Mesothelial cell of epicardium (in vitro differentiated cells): ENCODE measurements at regions not wholly inside any gene's neighbourhood (a gene's known extent, or its start where the extent isn't known, plus 50 kb on each side); places are given as distances from the start of the nearest gene placed in this dataset.

Experiments
- DNase-seq, 2 experiments: peaks; one replicate each; pipeline ENCODE4 v3.0.0; 2021; ENCODE audit warnings: low spot score in 2 of 2; ENCODE audit not compliant: unreplicated experiment in 2 of 2
- H3K27ac Mint-ChIP-seq: 2 replicates; pipeline ENCODE4 v1.8.0; 2021; ENCODE audit warnings: mixed read lengths
- H3K27me3 Mint-ChIP-seq: 2 replicates; pipeline ENCODE4 v1.8.0; 2021; ENCODE audit warnings: low read depth, mixed read lengths
- H3K36me3 Mint-ChIP-seq: 2 replicates; pipeline ENCODE4 v1.8.0; 2021; ENCODE audit warnings: mixed read lengths
- H3K4me1 Mint-ChIP-seq: 2 replicates; pipeline ENCODE4 v1.8.0; 2021; ENCODE audit warnings: mixed read lengths
- H3K4me3 Mint-ChIP-seq: 2 replicates; pipeline ENCODE4 v1.8.0; 2021; ENCODE audit warnings: mild to moderate bottlenecking, moderate library complexity, mixed read lengths
- H3K9me3 Mint-ChIP-seq: 2 replicates; pipeline ENCODE4 v1.8.0; 2021; ENCODE audit warnings: mixed read lengths
- TF ChIP-seq, protein P1 (sequence below): fragments of 200-600 bp; sonication (generic); IDR thresholded peaks from one replicate; pipeline ENCODE4 v1.5.0; 2021; ENCODE audit warnings: antibody characterized with exemption; ENCODE audit not compliant: unreplicated experiment

DNA sequence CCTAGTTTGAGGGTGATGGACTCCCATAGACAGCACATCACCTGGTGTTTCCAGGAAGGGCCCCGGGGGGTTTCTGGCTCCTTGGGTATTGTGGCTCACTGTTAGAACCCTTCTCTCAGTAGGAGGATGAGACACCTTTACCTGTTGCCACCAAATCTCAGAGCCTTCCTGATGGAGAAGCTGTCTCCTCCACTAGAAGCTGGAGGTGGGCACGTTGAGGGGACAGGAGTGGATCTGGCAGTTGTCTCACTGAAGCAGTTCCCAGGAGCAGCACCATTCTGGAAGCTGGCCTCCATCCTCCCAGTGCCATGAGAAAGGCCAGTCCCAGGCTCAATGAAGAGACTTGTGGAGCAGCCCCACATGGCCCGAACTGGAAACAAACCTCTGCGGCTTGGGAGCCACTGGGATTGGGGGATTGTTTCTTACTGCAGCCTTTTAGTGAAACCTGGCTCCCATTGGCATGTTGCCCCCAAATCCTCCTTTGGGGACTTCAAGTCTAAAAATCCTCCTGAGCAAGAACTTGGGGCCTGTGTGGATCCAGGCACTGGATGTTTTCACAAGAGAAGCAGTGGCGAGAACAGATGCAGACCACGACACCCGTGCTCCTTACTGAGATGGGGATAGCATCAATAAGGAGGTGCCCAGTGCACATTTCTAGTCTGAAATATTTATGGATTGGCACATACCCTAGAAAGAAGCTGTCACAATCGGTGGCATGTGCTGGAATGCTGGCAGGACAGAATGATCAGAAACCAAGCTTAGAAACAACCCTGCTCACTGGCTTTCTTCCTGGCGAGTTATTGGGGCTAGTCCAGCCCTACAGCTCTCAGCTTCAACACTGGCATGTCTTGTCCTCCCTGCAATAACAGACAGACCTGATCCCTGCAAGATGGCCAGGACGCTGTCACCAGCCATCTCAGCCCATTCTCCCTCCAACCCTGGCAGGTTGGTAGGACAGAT lies 223.7 kb upstream of the AJAP1 start:
- Mint-ChIP-seq H3K9me3 (peaks cover 12% of the 10 kb centered on the region), H3K4me3 (no peak overlapping the region), H3K27ac (no peak overlapping the region), H3K4me1 (no peaks in the 10 kb centered on the region), H3K36me3 (no peaks in the 10 kb centered on the region), H3K27me3 (no peaks in the 10 kb centered on the region)
- no peak for DNase-seq
- TF ChIP-seq, protein P1, sequence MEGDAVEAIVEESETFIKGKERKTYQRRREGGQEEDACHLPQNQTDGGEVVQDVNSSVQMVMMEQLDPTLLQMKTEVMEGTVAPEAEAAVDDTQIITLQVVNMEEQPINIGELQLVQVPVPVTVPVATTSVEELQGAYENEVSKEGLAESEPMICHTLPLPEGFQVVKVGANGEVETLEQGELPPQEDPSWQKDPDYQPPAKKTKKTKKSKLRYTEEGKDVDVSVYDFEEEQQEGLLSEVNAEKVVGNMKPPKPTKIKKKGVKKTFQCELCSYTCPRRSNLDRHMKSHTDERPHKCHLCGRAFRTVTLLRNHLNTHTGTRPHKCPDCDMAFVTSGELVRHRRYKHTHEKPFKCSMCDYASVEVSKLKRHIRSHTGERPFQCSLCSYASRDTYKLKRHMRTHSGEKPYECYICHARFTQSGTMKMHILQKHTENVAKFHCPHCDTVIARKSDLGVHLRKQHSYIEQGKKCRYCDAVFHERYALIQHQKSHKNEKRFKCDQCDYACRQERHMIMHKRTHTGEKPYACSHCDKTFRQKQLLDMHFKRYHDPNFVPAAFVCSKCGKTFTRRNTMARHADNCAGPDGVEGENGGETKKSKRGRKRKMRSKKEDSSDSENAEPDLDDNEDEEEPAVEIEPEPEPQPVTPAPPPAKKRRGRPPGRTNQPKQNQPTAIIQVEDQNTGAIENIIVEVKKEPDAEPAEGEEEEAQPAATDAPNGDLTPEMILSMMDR = no peak

DNA sequence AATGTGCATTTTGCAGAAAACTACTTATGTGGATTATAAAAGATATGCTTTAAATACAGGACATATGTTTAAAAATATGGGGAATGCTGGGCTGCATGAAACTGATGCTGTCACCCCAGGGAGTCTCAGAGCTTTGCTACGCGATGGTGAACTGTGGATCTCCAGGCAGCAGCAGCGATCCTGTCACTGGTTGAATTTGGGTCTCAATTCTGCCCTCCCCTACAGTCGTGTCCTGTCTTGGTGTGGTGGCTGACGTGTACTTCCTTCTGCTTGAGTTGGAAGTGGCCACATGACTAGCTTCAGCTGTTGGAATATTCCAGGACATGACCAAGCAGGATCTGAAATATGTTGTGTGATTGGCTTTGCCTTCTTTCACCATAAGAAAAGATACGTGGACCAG lies 222.9 kb upstream of the AJAP1 start:
- Mint-ChIP-seq H3K36me3 (no peaks in the 10 kb centered on the region), H3K27me3 (no peaks in the 10 kb centered on the region), H3K27ac (no peak overlapping the region), H3K9me3 (peaks cover 16% of the 10 kb centered on the region), H3K4me1 (no peaks in the 10 kb centered on the region), H3K4me3 (no peak overlapping the region)
- TF ChIP-seq, protein P1 = no peak
- no peak for DNase-seq

DNA sequence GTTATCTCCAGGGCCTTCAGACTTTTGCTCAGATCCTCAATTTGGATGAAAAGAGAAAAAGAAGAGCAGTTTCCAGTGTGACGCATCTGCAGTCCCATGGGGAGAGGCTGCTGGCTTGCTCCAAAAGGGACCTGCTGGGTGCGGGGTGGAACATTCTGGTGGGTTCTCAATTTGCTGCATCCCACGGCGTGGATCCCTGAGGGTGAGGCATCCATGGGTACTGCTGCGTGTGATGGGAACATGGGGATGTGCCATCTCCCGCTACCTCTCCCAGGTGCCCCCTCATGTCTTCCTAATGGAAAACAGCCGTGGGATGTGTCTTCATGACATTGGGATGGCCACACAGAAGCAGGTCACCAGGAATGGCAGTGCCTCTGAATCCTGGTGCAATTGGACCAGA lies 221.3 kb upstream of the AJAP1 start:
- Mint-ChIP-seq H3K4me1 (no peaks in the 10 kb centered on the region), H3K9me3 (peaks cover 27% of the 10 kb centered on the region), H3K4me3 (no peak overlapping the region), H3K27me3 (no peaks in the 10 kb centered on the region), H3K36me3 (no peaks in the 10 kb centered on the region), H3K27ac (no peak overlapping the region)
- TF ChIP-seq, protein P1 = no peak
- DNase-seq = no peak

DNA sequence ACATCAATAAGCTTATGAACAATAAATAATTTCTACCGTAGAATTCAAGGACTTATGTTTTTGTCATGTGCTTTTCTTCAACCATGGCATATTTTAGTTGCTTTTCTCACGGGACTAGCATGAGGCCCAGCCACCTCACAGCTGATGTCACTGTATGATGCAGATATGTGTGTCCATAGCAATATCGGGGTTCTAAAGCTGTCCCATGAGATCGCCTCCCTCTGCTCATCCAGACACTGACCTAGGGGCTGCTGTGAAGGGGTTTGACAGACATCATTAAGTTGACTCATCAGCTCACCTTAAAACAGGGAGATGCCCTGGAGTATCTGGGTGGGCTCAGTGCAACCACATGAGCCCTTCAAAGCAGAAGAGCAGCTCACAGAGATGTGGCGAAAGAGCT lies 210.3 kb upstream of the AJAP1 start:
- no peak overlapping the region for H3K27ac Mint-ChIP-seq
- H3K36me3 Mint-ChIP-seq = no peaks in the 10 kb centered on the region
- no peaks in the 10 kb centered on the region for H3K9me3 Mint-ChIP-seq

DNA sequence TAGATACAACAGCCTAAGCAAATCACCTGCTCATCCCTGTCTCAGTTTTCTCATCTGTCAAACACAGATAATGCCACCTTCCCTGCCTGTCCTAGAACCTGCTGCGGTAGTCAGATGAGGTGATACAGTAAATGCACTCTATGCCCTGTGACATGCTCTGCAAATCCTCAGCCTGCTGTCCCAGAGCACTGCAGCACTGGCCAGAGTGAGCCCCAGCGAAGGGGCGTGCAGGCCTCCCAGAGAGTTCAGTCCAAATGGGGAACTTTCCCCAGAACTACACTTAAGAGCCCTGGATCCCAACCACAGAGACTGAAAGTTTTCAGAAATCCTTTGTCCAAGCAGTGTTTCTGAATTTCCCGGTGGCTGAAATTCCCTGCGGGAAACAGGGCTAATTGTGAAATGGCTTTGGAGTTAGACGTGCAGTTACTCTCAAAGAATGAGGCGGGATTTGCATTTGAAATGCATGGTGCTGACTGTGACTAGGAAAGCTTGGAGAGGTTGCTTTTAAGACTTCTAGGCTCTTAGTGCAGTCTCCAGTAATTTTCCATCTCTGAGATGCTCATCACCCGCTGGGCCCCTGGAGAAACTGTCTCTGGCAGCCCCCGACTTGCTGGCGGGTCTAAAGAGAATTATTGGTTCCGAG lies 206.5 kb upstream of the AJAP1 start:
- no peak for DNase-seq
- Mint-ChIP-seq H3K4me1 (no peaks in the 10 kb centered on the region), H3K9me3 (no peaks in the 10 kb centered on the region)

More for the DNA sequence above, 210.3 kb upstream of the AJAP1 start:
- TF ChIP-seq, protein P1 = no peak
- peaks cover 70% of the 10 kb centered on the region for H3K27me3 Mint-ChIP-seq
- no peak for DNase-seq
- H3K4me3 Mint-ChIP-seq = no peak overlapping the region
- no peaks in the 10 kb centered on the region for H3K4me1 Mint-ChIP-seq

More for the DNA sequence above, 206.5 kb upstream of the AJAP1 start:
- no peaks in the 10 kb centered on the region for H3K36me3 Mint-ChIP-seq
- H3K4me3 Mint-ChIP-seq = no peak overlapping the region
- TF ChIP-seq, protein P1 = no peak
- H3K27ac Mint-ChIP-seq = no peak overlapping the region
- peaks cover 49% of the 10 kb centered on the region for H3K27me3 Mint-ChIP-seq
